Renal pelvis (tissue), 1 donor: ENCODE measurements at regions not wholly inside any gene's neighbourhood (a gene's known extent, or its start where the extent isn't known, plus 50 kb on each side); places are given as distances from the start of the nearest gene placed in this dataset.
"Not testable (repeated sequence)": the region's sequence is repeated elsewhere in the genome, so short reads cannot be mapped to it uniquely, and the experiment has no call there.

ENCODE experiments used
- DNase-seq: peaks from one replicate; pipeline ENCODE4 v3.0.0-alpha.2; 2013

DNA sequence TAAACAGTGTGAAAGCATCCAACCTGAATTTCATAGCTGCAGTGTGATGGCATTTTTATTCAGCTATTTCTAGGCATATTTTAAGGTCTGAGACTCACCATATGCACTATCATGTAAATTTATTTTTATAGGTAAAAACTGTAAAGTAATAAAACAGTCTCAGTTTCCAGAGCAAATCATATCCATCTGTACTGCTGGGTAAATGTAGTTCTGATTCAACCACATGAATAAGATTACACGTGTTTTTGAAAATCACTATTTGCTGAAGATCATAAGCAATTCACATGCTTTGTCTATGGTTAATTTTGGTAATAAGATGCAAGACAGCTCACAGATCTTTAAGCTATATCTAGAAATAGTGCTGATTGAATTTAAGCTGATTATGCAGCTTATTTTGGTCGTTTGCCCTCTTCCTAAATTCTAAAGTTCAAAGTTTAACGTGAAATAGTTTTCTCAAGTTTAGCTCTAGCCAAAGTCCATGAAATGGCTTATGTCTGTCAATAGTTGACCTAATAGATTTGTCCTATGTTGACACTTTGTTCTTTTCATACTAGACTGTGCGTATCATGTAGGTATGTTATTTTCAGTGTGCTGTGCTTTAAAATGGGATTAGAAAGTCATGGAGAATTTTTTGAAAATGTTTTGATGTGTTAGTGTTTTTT, 489.0 kb downstream of the USP25 start:
- no peak for DNase-seq

GRCh38 chr21:16224756-16225155, 495.0 kb downstream of the USP25 start:
- DNase-seq, result not testable (repeated sequence)

DNA sequence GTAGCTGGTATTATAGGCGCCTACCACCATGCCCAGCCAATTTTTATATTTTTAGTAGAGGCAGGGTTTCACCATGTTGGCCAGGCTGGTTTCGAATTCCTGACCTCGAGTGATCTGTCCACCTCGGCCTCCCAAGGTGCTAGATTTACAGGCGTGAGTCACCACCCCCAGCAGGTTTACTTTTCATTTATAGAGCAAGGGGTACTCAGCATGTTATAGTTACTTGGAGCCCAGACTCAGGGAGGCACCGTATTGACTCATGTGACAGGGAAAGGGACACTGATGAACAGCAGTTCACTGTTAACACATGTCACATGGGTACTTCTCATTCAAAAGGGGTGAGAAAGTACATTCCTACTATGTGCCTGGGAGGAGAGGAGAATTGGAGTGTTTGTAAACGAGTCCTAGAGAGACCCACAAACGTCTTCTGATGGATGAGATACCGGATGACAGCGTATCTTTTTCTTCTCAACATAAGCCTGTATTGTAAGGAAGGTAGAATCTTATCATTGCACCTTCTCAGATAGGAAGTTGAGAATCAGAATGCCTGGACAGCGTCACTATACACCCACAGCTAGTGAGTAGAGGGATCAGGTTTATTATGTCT, 510.0 kb downstream of the USP25 start:
- no peak for DNase-seq

DNA sequence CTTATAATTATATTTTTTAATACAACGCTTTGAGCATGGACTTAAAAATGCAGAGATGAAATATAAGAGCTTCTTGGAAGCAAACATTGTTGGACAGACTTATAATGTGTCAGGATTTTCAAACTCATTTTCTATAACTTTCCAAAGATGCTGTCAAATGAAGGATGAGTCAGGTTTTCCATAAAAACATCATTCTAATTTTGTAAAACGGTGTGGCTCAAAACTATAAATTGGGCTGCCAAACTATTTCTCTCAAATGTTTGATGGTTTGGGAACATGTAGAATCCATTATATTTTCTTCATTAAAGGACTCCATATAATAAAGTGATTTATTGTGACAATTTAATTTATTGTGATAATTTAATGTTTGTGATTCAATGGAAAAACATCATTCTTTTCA, 511.2 kb downstream of the USP25 start:
- no peak for DNase-seq

DNA sequence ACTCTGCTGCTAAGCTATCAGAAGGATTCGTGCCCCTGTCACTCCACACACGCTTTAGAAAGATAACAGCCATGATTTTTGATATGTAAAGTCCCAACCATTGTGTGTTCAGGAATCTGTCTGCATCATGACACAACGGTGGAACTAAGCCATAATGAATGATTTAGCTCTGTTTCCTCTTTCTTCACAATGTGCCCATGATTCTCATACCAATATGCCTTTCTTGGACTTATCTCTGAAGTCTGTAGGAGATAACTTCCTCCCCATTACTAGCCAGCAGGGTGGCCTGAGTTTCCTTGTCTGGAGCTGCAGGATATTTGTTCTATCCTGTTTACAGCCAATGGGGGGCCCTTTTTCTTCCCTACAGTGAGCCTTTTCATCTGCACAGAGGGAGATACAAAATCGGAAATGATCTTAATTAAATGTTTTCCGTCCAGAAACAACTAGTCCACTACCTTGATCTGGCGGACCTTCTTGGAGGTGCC, 511.7 kb downstream of the USP25 start:
- DNase-seq, result peak; percentile 4

DNA sequence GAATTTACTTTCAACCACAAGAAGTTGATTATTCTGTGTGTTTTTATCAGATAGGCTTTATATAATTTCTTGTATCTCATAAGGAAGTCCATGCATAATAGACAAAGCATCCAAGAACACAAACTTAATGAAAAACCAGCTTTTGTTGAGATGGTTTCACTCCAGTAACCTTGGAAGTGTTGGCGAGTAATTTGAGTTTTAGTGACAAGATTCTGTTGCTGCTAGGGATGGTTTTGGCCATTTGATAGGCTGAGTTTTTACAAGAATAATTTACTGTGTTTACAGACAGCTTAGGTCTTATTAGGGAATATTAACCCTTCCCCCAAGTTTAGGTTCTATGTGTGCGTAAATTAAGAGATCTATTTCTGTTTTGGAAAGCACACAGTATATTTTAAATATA, 513.6 kb downstream of the USP25 start:
- peak; percentile 35 for DNase-seq

DNA sequence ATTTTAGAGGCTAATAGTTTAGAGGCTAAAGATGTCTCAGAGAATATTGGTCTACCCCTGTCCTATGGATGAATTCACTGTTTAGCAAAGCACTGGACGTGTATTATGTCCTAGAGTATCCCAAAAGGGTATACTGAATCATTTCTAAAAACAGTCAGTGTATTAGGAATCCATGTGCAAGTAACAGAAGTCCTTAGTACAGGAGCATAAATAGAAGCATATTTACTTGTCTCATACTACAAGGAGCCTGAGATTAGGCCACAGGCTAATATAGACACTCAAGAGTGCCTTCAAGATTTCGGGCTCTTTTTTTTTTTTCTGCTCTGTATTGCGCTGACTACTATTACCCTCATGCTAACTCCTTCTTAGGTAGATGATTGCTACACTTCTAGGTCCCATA, 518.9 kb downstream of the USP25 start:
- DNase-seq, result no peak

GRCh38 chr21:16250273-16250672, 520.5 kb downstream of the USP25 start:
- DNase-seq, result no peak

DNA sequence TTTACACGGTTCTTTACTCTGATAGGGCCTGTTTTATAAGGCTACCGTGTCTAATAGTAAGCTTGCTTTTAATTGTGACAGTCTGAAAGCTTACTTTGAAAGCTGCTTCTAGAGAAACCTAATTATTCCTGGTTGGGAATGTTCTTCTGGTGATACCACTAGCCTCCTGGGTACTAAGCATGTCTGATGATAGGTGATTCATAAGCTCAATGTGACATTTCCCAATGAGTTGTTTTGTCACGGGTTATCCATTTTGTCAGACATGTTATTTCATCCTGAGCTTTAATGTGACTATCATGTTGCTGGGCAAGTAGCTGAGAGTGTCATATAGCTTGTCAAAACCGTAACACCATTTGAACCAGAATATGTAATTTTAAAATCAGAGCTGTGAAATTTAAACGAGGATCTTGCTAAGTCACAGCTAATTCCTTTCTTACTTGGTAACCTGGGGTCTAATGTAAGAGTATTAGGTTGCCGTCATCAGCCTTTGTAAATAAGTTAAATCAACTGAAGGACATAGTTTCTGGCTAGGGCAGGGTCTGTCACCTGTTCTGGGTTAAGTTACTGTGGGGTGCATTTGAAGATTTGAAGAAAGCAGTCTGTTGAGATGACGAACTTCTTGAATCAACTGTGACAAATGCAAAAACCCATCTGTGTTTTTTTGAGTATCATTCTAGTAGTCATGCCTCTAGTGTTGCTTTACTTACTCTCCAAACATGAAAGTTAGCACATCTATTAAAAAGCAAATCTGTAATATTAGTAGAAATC, 529.2 kb downstream of the USP25 start:
- no peak for DNase-seq

DNA sequence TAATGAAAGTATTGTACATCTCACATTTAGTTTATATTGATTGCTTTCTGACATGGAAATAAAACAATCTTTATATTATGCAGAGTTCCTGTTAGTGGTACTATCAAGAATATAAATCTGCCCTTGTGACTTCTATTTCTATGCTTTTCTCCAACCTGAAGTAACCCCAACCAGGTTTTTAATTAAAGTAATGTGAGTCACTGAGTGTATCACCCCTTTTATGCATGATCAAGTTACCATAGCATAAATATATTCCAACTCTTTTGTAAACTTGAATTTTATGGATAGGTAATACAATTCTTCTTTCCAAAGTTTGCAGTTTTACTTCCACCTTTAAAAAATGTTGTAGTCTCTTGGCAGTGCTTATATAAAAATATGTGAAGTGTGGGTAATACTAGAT, 532.3 kb downstream of the USP25 start:
- DNase-seq, result no peak

DNA sequence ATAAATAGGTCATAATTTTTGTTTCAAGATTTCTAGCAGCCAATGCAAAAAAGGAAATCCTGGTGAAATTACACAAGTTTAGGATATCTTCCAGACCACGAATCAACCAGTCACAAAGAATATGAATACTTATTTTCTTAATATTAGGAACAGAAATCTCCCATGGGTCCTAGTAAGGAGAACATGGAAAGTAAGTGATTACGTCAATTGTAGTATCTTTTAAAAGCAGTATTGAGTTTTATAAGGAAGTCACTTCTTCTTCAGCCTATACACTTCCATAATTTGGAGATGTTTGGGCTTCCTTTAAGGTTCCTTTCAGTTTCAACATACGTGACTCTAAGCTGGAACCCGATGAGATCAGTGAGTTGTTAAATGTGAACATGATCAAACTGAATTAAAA, 534.5 kb downstream of the USP25 start:
- no peak for DNase-seq

- no peak for DNase-seq
Measured at GRCh38 chr21:16269476-16269875, 539.7 kb downstream of the USP25 start.

- DNase-seq, result no peak
Measured at GRCh38 chr21:16279731-16280581, 550.2 kb downstream of the USP25 start.

DNA sequence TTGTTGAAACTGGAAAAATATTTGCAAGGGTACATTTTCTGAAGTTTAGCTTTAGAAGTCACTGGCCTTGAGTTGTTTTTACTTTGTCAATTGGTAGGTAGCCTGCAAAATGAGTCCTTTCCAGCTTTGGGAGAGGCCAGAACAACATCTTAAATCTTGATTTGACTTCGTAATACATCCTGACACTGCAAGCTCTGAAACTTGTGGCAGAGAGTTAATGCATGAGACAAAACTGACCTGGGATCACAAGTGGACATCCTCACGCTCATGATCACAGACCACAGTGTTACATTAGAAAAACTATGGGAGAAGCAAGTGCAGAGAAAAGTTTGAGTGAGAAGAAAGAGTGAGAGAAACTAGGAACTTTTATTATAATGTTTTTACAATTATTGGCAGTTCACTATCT, 550.9 kb downstream of the USP25 start:
- no peak for DNase-seq

GRCh38 chr21:16283516-16283915, 553.7 kb downstream of the USP25 start:
- no peak for DNase-seq

- no peak for DNase-seq
Measured at GRCh38 chr21:16285605-16286126, 555.9 kb downstream of the USP25 start.

DNA sequence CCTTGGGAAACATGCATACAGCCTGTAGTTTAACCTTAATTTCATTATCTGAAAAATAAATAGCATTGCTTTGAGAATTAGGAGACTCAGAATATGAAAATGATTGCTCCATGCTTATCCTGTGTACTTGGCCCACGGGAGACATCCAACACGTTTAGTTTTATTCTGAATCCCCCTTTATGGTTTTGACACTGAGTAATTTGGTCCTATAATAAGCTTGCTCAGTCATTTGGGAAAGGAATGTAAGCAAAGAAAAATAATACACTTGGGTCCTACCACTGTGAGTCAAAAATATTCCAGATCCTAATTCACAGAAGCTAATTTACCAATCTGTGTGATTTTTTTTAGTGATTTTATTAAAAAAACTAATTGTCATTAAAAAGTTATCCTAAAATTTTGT, 557.3 kb downstream of the USP25 start:
- no peak for DNase-seq

DNA sequence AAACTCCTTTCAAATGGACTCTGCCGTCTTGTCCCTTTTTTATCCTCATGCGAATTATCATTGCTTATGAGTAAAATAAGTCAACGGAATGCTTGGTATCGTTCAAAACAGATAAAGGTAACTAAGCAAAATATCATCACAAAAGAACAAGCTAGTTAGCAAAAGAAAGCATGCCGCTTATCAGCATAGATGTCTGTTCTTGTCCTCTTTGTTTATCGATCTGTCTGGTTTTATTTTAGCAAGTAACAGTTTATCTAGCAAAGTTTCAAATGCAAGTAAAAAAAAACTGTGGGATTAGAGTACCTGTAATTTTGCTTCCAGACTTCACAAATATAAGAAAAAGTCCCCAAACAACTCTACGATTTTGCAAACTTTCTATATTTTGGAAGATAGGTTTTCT, 561.5 kb downstream of the USP25 start:
- DNase-seq, result no peak

GRCh38 chr21:16294128-16294527, 564.3 kb downstream of the USP25 start:
- DNase-seq, result no peak

GRCh38 chr21:16302851-16303282, 573.1 kb downstream of the USP25 start:
- no peak for DNase-seq

GRCh38 chr21:16304174-16305095, 574.7 kb downstream of the USP25 start:
- no peak for DNase-seq
